ENCODE measurements at regions not wholly inside any gene's neighbourhood (a gene's known extent, or its start where the extent isn't known, plus 50 kb on each side); places are given as distances from the start of the nearest gene placed in this dataset.

GRCh38 chr14:22255017-22255950, 333.7 kb downstream of the DAD1 start:
- FAIRE-seq, result no peak
- dilution Hi-C loops (cut with MboI; ENCODE audit: extremely low pct_ligation_motif_present, low sequenced_read_pairs), result no loop called here

GRCh38 chr14:22252686-22253085, 336.3 kb downstream of the DAD1 start:
- H3K9me1 ChIP-seq (ENCODE audit: control insufficient read depth, extremely low read depth, insufficient read depth, low read length), result no peaks in the 10 kb centered on the region
- H3K4me2 ChIP-seq (ENCODE audit: control insufficient read depth, extremely low read depth, insufficient read depth, low read depth, low read length), result no peak overlapping the region
- TF ChIP-seq, protein P1, sequence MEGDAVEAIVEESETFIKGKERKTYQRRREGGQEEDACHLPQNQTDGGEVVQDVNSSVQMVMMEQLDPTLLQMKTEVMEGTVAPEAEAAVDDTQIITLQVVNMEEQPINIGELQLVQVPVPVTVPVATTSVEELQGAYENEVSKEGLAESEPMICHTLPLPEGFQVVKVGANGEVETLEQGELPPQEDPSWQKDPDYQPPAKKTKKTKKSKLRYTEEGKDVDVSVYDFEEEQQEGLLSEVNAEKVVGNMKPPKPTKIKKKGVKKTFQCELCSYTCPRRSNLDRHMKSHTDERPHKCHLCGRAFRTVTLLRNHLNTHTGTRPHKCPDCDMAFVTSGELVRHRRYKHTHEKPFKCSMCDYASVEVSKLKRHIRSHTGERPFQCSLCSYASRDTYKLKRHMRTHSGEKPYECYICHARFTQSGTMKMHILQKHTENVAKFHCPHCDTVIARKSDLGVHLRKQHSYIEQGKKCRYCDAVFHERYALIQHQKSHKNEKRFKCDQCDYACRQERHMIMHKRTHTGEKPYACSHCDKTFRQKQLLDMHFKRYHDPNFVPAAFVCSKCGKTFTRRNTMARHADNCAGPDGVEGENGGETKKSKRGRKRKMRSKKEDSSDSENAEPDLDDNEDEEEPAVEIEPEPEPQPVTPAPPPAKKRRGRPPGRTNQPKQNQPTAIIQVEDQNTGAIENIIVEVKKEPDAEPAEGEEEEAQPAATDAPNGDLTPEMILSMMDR (optimal IDR thresholded peaks at IDR 0.05 in 1 of 3, IDR thresholded peaks at IDR 0.05 in 1 of 3, conservative IDR thresholded peaks at IDR 0.05 in 1 of 3; ENCODE audit: extremely low read depth in 1 of 3, insufficient read depth in 2 of 3, low read length in 3 of 3), result no peak
- TF ChIP-seq EZH2 (IDR thresholded peaks at IDR 0.05; ENCODE audit: low read length), result no peak
- H3K27ac ChIP-seq (ENCODE audit: control insufficient read depth, insufficient read depth, low read length), result no peak overlapping the region
- H3K36me3 ChIP-seq (ENCODE audit: control insufficient read depth in 2 of 2, extremely low read depth in 1 of 2, insufficient read depth in 2 of 2, low read length in 2 of 2), result no peaks in the 10 kb centered on the region
- no peak overlapping the region for H2AFZ ChIP-seq (ENCODE audit: control insufficient read depth, low read length)
- no peaks in the 10 kb centered on the region for H3K9me3 ChIP-seq (ENCODE audit: control insufficient read depth, low read depth, low read length)
- H4K20me1 ChIP-seq (ENCODE audit: control insufficient read depth, extremely low read depth, insufficient read depth, low read length), result no peaks in the 10 kb centered on the region
- no peaks in the 10 kb centered on the region for H3K79me2 ChIP-seq (ENCODE audit: control insufficient read depth, insufficient read depth, low read length)
- FAIRE-seq (no peak), DNase-seq (ENCODE audit: low read depth, low spot score) (no peak)
- no peak overlapping the region for H3K9ac ChIP-seq (ENCODE audit: control insufficient read depth, extremely low read depth, insufficient read depth, low read length)
- no peaks in the 10 kb centered on the region for H3K4me1 ChIP-seq (ENCODE audit: control insufficient read depth, extremely low read depth, insufficient read depth, low read length)
- no peak overlapping the region for H3K4me3 ChIP-seq (ENCODE audit: control insufficient read depth in 2 of 3, extremely low read depth in 1 of 3, insufficient read depth in 2 of 3, low read depth in 1 of 3, low read length in 3 of 3)
- peaks cover 5% of the 10 kb centered on the region for H3K27me3 ChIP-seq (ENCODE audit: control insufficient read depth, extremely low read depth, insufficient read depth, low read length)
- dilution Hi-C loops (cut with MboI; ENCODE audit: extremely low pct_ligation_motif_present, low sequenced_read_pairs), result no loop called here

More at GRCh38 chr14:22255017-22255950, 333.7 kb downstream of the DAD1 start:
- Histone ChIP-seq H3K27ac (ENCODE audit: control insufficient read depth, insufficient read depth, low read length) (no peak overlapping the region), H3K9me3 (ENCODE audit: control insufficient read depth, low read depth, low read length) (no peaks in the 10 kb centered on the region), H3K4me2 (ENCODE audit: control insufficient read depth, extremely low read depth, insufficient read depth, low read depth, low read length) (no peak overlapping the region), H3K4me3 (ENCODE audit: control insufficient read depth in 2 of 3, extremely low read depth in 1 of 3, insufficient read depth in 2 of 3, low read depth in 1 of 3, low read length in 3 of 3) (no peak overlapping the region), H3K36me3 (ENCODE audit: control insufficient read depth in 2 of 2, extremely low read depth in 1 of 2, insufficient read depth in 2 of 2, low read length in 2 of 2) (no peaks in the 10 kb centered on the region), H3K79me2 (ENCODE audit: control insufficient read depth, insufficient read depth, low read length) (no peaks in the 10 kb centered on the region), H3K27me3 (ENCODE audit: control insufficient read depth, extremely low read depth, insufficient read depth, low read length) (peaks cover 5% of the 10 kb centered on the region), H3K9me1 (ENCODE audit: control insufficient read depth, extremely low read depth, insufficient read depth, low read length) (no peaks in the 10 kb centered on the region), H3K4me1 (ENCODE audit: control insufficient read depth, extremely low read depth, insufficient read depth, low read length) (no peaks in the 10 kb centered on the region), H3K9ac (ENCODE audit: control insufficient read depth, extremely low read depth, insufficient read depth, low read length) (no peak overlapping the region), H2AFZ (ENCODE audit: control insufficient read depth, low read length) (no peak overlapping the region), H4K20me1 (ENCODE audit: control insufficient read depth, extremely low read depth, insufficient read depth, low read length) (no peaks in the 10 kb centered on the region)
- TF ChIP-seq EZH2 (IDR thresholded peaks at IDR 0.05; ENCODE audit: low read length), result no peak
- TF ChIP-seq, protein P1 (optimal IDR thresholded peaks at IDR 0.05 in 1 of 3, IDR thresholded peaks at IDR 0.05 in 1 of 3, conservative IDR thresholded peaks at IDR 0.05 in 1 of 3; ENCODE audit: extremely low read depth in 1 of 3, insufficient read depth in 2 of 3, low read length in 3 of 3), result no peak
- DNase-seq (ENCODE audit: low read depth, low spot score), result no peak
